ENCODE measurements at regions not wholly inside any gene's neighbourhood (a gene's known extent, or its start where the extent isn't known, plus 50 kb on each side); places are given as distances from the start of the nearest gene placed in this dataset.

DNA sequence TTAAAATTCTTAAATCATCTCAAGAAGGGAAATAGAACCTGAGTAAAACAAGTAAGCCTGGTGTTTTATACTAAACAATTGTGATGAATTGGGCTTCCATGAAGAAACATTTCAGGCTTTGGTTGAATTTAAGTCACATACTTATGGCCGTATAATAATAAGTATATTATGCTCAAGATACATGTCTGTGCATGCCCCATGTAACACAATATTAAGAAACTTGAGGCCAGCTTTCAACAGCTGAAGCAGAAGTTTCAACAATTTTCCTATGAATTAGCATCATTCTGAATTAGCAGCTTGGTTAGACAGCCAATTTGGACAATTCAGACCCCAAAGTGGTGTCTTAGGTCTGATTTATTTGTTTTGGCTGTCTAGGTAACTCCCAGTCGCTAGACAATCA, 243.7 kb downstream of the MYLK4 start:
- TF ChIP-seq, protein P1, sequence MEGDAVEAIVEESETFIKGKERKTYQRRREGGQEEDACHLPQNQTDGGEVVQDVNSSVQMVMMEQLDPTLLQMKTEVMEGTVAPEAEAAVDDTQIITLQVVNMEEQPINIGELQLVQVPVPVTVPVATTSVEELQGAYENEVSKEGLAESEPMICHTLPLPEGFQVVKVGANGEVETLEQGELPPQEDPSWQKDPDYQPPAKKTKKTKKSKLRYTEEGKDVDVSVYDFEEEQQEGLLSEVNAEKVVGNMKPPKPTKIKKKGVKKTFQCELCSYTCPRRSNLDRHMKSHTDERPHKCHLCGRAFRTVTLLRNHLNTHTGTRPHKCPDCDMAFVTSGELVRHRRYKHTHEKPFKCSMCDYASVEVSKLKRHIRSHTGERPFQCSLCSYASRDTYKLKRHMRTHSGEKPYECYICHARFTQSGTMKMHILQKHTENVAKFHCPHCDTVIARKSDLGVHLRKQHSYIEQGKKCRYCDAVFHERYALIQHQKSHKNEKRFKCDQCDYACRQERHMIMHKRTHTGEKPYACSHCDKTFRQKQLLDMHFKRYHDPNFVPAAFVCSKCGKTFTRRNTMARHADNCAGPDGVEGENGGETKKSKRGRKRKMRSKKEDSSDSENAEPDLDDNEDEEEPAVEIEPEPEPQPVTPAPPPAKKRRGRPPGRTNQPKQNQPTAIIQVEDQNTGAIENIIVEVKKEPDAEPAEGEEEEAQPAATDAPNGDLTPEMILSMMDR (IDR thresholded peaks at IDR 0.05) = no peak
- TF ChIP-seq POLR2AphosphoS5 (IDR thresholded peaks at IDR 0.05) (no peak), POLR2A (IDR thresholded peaks at IDR 0.05) (no peak), EP300 (IDR thresholded peaks at IDR 0.05) (no peak)

Measured in gastroesophageal sphincter (tissue), 3 donors.